GM12874 (cell line): ENCODE measurements at regions not wholly inside any gene's neighbourhood (a gene's known extent, or its start where the extent isn't known, plus 50 kb on each side); places are given as distances from the start of the nearest gene placed in this dataset.

ENCODE experiments used
- CTCF ChIP-seq: IDR thresholded peaks from 2 replicates; pipeline ENCODE4 v1.5.1; 2011; ENCODE audit warnings: low read depth, mild to moderate bottlenecking, control low read depth, low read length, moderate library complexity; ENCODE audit not compliant: insufficient read depth

GRCh38 chr13:47621931-47622330, 379.1 kb downstream of the SUCLA2 start:
- TF ChIP-seq CTCF: no peak

DNA sequence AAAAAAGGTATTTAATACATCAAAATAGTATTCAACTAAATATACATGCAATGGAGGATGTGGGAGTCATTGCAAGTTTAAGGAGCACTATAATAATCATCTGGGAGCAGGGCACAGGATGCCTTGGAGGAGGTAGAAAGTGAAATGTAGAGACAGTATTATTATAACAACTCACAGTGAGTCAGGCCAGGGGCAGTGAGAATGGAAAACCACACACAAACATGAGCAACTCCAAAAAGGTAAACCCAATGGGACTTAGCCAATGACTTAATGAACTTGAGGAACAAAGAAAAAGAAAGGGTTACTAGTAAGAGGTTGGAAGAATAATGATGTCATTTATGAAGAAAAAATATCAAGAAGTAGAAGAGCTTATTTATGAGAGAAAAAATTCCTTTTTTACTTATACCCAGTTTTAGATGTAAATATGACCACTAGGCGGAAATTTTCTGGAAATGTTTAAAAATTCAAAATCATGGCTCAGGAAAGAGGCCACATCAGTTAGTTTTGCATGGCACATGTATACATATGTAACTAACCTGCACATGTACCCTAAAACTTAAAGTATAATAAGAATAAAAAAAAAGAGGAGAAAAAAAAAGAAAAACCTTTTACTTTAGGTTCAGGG, 389.3 kb downstream of the SUCLA2 start:
- TF ChIP-seq CTCF: no peak

DNA sequence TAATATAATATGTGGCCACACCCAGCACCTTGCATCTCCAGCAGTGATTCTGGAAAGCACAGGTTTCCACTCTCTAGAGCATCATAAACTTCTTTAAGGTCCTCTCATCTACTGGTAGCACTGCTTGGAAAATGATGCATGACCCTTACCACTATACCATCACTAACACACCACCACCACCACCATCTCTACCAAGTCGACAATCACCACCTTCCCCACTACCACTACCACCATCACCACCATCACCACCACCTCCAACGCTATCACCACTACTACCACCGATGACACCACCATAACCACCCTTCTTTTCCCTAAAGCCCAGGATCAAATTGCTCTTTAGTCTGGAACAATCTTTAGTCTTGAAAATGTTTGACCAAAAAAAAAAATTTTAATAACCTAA, 390.4 kb downstream of the SUCLA2 start:
- no peak for TF ChIP-seq CTCF

- no peak for TF ChIP-seq CTCF
Observed at GRCh38 chr13:47603365-47603764, 397.7 kb downstream of the SUCLA2 start.

GRCh38 chr13:47598340-47598911, 402.6 kb downstream of the SUCLA2 start:
- TF ChIP-seq CTCF: no peak

- TF ChIP-seq CTCF: 0 out of 2 replicates have a peak, but pooled peaks have one; percentile 18
Observed at GRCh38 chr13:47594833-47595232, 406.2 kb downstream of the SUCLA2 start.

GRCh38 chr13:47592256-47592655, 408.8 kb downstream of the SUCLA2 start:
- TF ChIP-seq CTCF: no peak

DNA sequence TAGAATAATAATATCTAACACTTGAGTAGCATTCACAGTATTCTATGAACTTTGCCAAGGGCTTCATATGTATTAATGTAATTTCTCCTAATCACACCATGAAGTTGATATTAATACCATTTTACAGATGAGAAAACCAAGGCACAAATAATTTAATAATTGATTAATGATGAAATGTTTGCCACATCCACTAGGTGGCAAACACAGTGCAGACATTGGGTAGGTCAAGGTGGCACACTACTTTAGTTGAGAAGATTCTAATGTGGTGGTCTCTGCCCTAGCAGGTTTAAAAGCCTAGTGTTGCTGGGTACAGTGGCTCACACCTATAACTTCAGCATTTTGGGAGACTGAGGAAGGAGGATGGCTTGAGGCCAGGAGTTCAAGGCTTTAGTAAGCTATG, 412.4 kb downstream of the SUCLA2 start:
- peak; percentile 19; the same call in 1 of the 2 replicates for TF ChIP-seq CTCF
